ENCODE measurements at regions not wholly inside any gene's neighbourhood (a gene's known extent, or its start where the extent isn't known, plus 50 kb on each side); places are given as distances from the start of the nearest gene placed in this dataset.

DNA sequence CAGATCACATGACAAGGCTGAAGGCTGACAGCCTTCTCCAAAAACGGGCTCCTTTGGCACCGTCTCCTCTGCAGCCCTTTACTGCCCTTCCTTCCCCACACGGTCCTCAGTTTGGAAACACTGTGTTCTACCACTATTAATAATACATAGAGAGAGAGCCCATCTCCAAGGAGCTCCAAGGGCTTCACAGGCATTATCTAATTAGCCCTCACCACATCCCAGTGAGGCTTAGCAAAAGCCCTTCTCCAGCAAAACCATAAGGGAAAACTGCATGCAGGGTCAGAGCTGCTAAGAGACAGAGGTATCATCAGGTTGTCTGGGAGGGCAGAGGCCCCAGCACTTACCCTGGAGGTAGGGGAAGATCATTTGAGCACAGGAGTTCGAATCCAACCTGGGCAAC, 169.3 kb upstream of the JARID2 start:
- no peak for TF ChIP-seq POLR2AphosphoS5 (IDR thresholded peaks at IDR 0.05)
- TF ChIP-seq POLR2A (IDR thresholded peaks at IDR 0.05) = no peak
- TF ChIP-seq EP300 (IDR thresholded peaks at IDR 0.05; ENCODE audit: low read depth) = no peak
- TF ChIP-seq, protein P1, sequence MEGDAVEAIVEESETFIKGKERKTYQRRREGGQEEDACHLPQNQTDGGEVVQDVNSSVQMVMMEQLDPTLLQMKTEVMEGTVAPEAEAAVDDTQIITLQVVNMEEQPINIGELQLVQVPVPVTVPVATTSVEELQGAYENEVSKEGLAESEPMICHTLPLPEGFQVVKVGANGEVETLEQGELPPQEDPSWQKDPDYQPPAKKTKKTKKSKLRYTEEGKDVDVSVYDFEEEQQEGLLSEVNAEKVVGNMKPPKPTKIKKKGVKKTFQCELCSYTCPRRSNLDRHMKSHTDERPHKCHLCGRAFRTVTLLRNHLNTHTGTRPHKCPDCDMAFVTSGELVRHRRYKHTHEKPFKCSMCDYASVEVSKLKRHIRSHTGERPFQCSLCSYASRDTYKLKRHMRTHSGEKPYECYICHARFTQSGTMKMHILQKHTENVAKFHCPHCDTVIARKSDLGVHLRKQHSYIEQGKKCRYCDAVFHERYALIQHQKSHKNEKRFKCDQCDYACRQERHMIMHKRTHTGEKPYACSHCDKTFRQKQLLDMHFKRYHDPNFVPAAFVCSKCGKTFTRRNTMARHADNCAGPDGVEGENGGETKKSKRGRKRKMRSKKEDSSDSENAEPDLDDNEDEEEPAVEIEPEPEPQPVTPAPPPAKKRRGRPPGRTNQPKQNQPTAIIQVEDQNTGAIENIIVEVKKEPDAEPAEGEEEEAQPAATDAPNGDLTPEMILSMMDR (IDR thresholded peaks at IDR 0.05) = no peak
- no peaks in the 10 kb centered on the region for H3K4me1 ChIP-seq
- WGBS, 2 donors (ENCODE audit: low coverage in 1 of 2) = 86 to 93% methylated on average over 1 to 4 of the region's 4 CpGs
- DNase-seq = no peak
- H3K36me3 ChIP-seq = no peaks in the 10 kb centered on the region
- intact Hi-C loops (cut with DNase I; ENCODE audit: low total_unique reads) (no loop called here), in situ Hi-C loops (cut with MboI; ENCODE audit: low pct_ligation_motif_present in 1 of 4, low pct_unique_long_range_greater_than_20kb in 1 of 4, low sequenced_read_pairs in 3 of 4) (no loop called here)
- no peaks in the 10 kb centered on the region for H3K27me3 ChIP-seq
- H3K4me3 ChIP-seq = no peak overlapping the region
- H3K9me3 ChIP-seq = no peaks in the 10 kb centered on the region
- H3K27ac ChIP-seq = no peak overlapping the region

- H3K9me3 ChIP-seq = no peaks in the 10 kb centered on the region
- no peaks in the 10 kb centered on the region for H3K36me3 ChIP-seq
- H3K4me3 ChIP-seq = no peak overlapping the region
- H3K4me1 ChIP-seq = no peaks in the 10 kb centered on the region
- H3K27ac ChIP-seq = no peak overlapping the region
- WGBS, 2 donors (ENCODE audit: low coverage in 1 of 2) = 60 to 82% methylated on average over 1 to 4 of the region's 4 CpGs
- H3K27me3 ChIP-seq = no peaks in the 10 kb centered on the region
- in situ Hi-C loops (cut with MboI; ENCODE audit: low pct_ligation_motif_present in 1 of 4, low pct_unique_long_range_greater_than_20kb in 1 of 4, low sequenced_read_pairs in 3 of 4) (no loop called here), intact Hi-C loops (cut with DNase I; ENCODE audit: low total_unique reads) (no loop called here)
- TF ChIP-seq, protein P1 (IDR thresholded peaks at IDR 0.05) = no peak
- no peak for TF ChIP-seq POLR2AphosphoS5 (IDR thresholded peaks at IDR 0.05)
- DNase-seq = no peak
Observed at GRCh38 chr6:15077006-15077405, 168.9 kb upstream of the JARID2 start.

DNA sequence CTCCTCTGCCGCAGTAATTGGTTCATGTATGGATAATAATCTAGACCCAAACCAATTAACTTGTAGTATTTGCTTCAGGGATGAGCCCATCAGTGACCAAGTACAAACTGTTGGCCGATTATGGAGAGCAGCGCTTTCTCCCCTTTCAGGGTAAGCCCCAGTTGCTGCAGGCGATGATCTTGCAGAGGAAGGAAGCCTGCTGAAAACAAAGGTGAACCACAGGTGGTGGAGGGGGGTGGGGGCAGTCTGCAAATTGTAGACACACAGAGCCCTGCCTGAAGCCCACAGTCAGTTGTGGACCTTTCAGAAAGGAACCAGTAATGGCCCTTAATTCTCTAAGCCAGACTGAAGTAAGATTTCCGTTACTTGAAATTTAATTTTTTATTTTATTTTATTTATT, 167.9 kb upstream of the JARID2 start:
- no peaks in the 10 kb centered on the region for H3K9me3 ChIP-seq
- H3K27me3 ChIP-seq = no peaks in the 10 kb centered on the region
- no peaks in the 10 kb centered on the region for H3K4me1 ChIP-seq
- no peaks in the 10 kb centered on the region for H3K36me3 ChIP-seq
- TF ChIP-seq POLR2AphosphoS5 (IDR thresholded peaks at IDR 0.05) (no peak), POLR2A (IDR thresholded peaks at IDR 0.05) (no peak), EP300 (IDR thresholded peaks at IDR 0.05; ENCODE audit: low read depth) (no peak)
- TF ChIP-seq, protein P1 (IDR thresholded peaks at IDR 0.05) = no peak
- 84 to 90% methylated on average over 3 to 5 of the region's 5 CpGs for WGBS, 2 donors (ENCODE audit: low coverage in 1 of 2)
- no peak for DNase-seq
- no peak overlapping the region for H3K27ac ChIP-seq
- intact Hi-C loops (cut with DNase I; ENCODE audit: low total_unique reads) (no loop called here), in situ Hi-C loops (cut with MboI; ENCODE audit: low pct_ligation_motif_present in 1 of 4, low pct_unique_long_range_greater_than_20kb in 1 of 4, low sequenced_read_pairs in 3 of 4) (no loop called here)
- H3K4me3 ChIP-seq = no peak overlapping the region

DNA sequence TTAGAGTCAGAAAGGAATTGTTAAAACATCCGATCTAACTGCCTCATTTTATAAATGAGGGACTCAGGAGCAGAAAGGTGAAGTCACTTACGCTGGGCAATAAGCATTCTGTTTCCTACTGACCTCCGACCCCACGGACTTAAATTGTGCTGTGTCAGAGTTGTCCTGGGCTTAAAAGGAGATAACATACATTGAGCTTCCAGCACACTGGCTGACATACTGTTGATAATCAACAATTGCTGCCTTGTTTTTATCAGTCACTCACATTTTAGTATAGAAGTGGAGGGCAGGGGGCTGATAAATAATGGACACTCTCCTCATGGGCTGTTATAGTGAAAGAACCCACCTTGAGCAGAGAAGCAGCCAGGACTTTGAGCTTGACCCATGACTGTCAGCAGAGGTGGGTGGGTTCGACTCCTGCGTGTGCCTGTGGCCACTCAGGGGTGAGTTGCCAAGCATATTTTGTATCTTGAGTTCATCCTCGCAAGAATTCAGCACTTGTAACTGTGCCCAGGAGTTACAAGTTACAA, 166.5 kb upstream of the JARID2 start:
- intact Hi-C loops (cut with DNase I; ENCODE audit: low total_unique reads) = no loop called here
- H3K27me3 ChIP-seq = no peaks in the 10 kb centered on the region
- no peak for DNase-seq
- no peaks in the 10 kb centered on the region for H3K4me1 ChIP-seq
- H3K27ac ChIP-seq = no peak overlapping the region
- no peaks in the 10 kb centered on the region for H3K36me3 ChIP-seq
- TF ChIP-seq EP300 (IDR thresholded peaks at IDR 0.05; ENCODE audit: low read depth) = no peak
- TF ChIP-seq POLR2AphosphoS5 (IDR thresholded peaks at IDR 0.05) = no peak
- TF ChIP-seq, protein P1 (IDR thresholded peaks at IDR 0.05) = no peak
- TF ChIP-seq POLR2A (IDR thresholded peaks at IDR 0.05) = no peak
- no peaks in the 10 kb centered on the region for H3K9me3 ChIP-seq
- in situ Hi-C loops (cut with MboI; ENCODE audit: low pct_ligation_motif_present in 1 of 4, low pct_unique_long_range_greater_than_20kb in 1 of 4, low sequenced_read_pairs in 3 of 4) = no loop called here
- 74 to 88% methylated on average over 7 of the region's 7 CpGs for WGBS, 2 donors (ENCODE audit: low coverage in 1 of 2)
- no peak overlapping the region for H3K4me3 ChIP-seq
